ENCODE measurements at regions not wholly inside any gene's neighbourhood (a gene's known extent, or its start where the extent isn't known, plus 50 kb on each side); places are given as distances from the start of the nearest gene placed in this dataset.

DNA sequence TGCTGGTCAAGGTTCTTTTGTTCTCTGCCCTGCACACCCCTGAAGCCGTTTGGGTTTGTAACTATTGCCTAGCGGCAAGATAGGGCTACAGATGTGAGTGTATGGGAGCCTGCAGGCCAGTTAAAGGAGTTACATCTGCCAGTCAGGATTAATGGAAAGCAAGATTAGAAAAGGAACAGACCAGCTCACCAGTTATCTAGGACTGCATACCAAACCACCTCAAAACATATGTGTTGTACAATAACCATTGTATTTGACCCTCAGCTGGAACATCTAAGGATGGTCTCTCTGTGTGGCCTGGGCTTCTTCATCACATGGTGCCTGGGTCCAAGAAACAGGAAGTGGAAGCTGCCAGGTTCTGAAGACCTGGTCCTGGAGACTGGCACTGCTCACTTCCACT, 52.5 kb upstream of the FBXO28 start:
- Histone ChIP-seq H3K4me1 (no peaks in the 10 kb centered on the region), H3K4me3 (no peak overlapping the region), H3K9me3 (peaks cover 0 to 5% (median 0%) of the 10 kb centered on the region in 3 donors), H3K27me3 (peaks cover 23% of the 10 kb centered on the region), H3K36me3 (no peaks in the 10 kb centered on the region), H3K27ac (no peak overlapping the region)
- ATAC-seq, result no peak
- WGBS, 2 donors (ENCODE audit: low coverage in 1 of 2), result 0 to 69% methylated on average over 1 to 2 of the region's 2 CpGs
- no peak for TF ChIP-seq POLR2AphosphoS5 (IDR thresholded peaks at IDR 0.05)
- TF ChIP-seq CTCF (IDR thresholded peaks at IDR 0.05), result no peak
- no peak for TF ChIP-seq POLR2A (IDR thresholded peaks at IDR 0.05)
- no peak for TF ChIP-seq EP300 (IDR thresholded peaks at IDR 0.05)

DNA sequence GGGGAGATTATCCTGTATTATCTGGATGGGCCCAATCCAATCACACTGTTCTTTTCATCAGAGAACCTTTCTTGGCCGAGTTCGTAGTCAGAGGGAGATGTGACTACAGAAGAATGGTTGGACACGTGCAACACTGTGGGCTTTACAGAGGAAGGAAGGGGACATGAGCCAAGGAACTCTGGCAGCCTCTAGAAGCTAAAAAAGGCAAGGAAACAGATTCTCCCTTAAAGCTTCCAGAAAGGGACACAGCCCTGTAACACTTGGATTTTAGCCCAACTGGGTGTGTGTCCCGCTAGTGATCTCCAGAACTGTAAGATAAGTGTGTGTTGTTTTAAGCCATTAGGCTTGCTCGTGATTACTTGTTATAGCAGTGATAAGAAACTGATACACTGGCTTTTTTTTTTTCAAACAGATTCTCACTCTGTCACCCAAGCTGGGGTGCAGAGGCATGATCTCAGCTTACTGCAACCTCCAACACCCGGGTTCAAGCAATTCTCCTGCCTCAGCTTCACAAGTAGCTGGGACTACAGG, 53.9 kb upstream of the FBXO28 start:
- Histone ChIP-seq H3K9me3 (peaks cover 0 to 5% (median 0%) of the 10 kb centered on the region in 3 donors), H3K27ac (no peak overlapping the region), H3K4me3 (no peak overlapping the region), H3K4me1 (no peaks in the 10 kb centered on the region), H3K27me3 (peaks cover 17% of the 10 kb centered on the region), H3K36me3 (no peaks in the 10 kb centered on the region)
- WGBS, 2 donors (ENCODE audit: low coverage in 1 of 2), result 59 to 100% methylated on average over 1 to 6 of the region's 6 CpGs
- ATAC-seq, result no peak
- no peak for TF ChIP-seq CTCF (IDR thresholded peaks at IDR 0.05)
- no peak for TF ChIP-seq POLR2A (IDR thresholded peaks at IDR 0.05)
- no peak for TF ChIP-seq EP300 (IDR thresholded peaks at IDR 0.05)
- TF ChIP-seq POLR2AphosphoS5 (IDR thresholded peaks at IDR 0.05), result no peak

GRCh38 chr1:224058303-224058702, 55.6 kb upstream of the FBXO28 start:
- H3K36me3 ChIP-seq, result no peaks in the 10 kb centered on the region
- no peak overlapping the region for H3K27ac ChIP-seq
- H3K4me1 ChIP-seq, result no peaks in the 10 kb centered on the region
- H3K27me3 ChIP-seq, result peaks cover 17% of the 10 kb centered on the region
- no peak overlapping the region for H3K4me3 ChIP-seq
- WGBS, 2 donors (ENCODE audit: low coverage in 1 of 2), result 81 to 96% methylated on average over 3 to 4 of the region's 5 CpGs
- ATAC-seq, result no peak
- TF ChIP-seq POLR2AphosphoS5 (IDR thresholded peaks at IDR 0.05), result no peak
- no peak for TF ChIP-seq EP300 (IDR thresholded peaks at IDR 0.05)
- no peak for TF ChIP-seq POLR2A (IDR thresholded peaks at IDR 0.05)
- no peak for TF ChIP-seq CTCF (IDR thresholded peaks at IDR 0.05)
- H3K9me3 ChIP-seq, result peaks cover 0 to 5% (median 0%) of the 10 kb centered on the region in 3 donors

- no peaks in the 10 kb centered on the region for H3K36me3 ChIP-seq
- no peak overlapping the region for H3K27ac ChIP-seq
- H3K4me1 ChIP-seq, result no peaks in the 10 kb centered on the region
- no peak overlapping the region for H3K4me3 ChIP-seq
- 80 to 81% methylated on average over 2 to 7 of the region's 7 CpGs for WGBS, 2 donors (ENCODE audit: low coverage in 1 of 2)
- TF ChIP-seq EP300 (IDR thresholded peaks at IDR 0.05) (no peak), POLR2AphosphoS5 (IDR thresholded peaks at IDR 0.05) (no peak), CTCF (IDR thresholded peaks at IDR 0.05) (no peak), POLR2A (IDR thresholded peaks at IDR 0.05) (no peak)
- ATAC-seq, result no peak
- H3K27me3 ChIP-seq, result peaks cover 12% of the 10 kb centered on the region
- peaks cover 0 to 5% (median 0%) of the 10 kb centered on the region in 3 donors for H3K9me3 ChIP-seq
These were observed 56.3 kb upstream of the FBXO28 start for GRCh38 chr1:224057461-224058199.

GRCh38 chr1:224054611-224055010, 59.3 kb upstream of the FBXO28 start:
- H3K4me1 ChIP-seq, result no peaks in the 10 kb centered on the region
- H3K9me3 ChIP-seq, result no peaks in the 10 kb centered on the region
- ATAC-seq, result no peak
- 53 to 58% methylated on average over 3 of the region's 3 CpGs for WGBS, 2 donors (ENCODE audit: low coverage in 1 of 2)
- no peaks in the 10 kb centered on the region for H3K36me3 ChIP-seq
- TF ChIP-seq POLR2AphosphoS5 (IDR thresholded peaks at IDR 0.05), result no peak
- no peak overlapping the region for H3K4me3 ChIP-seq
- peaks cover 9% of the 10 kb centered on the region for H3K27me3 ChIP-seq
- no peak overlapping the region for H3K27ac ChIP-seq
